Stomach (tissue), 8 donors: ENCODE measurements at regions not wholly inside any gene's neighbourhood (a gene's known extent, or its start where the extent isn't known, plus 50 kb on each side); places are given as distances from the start of the nearest gene placed in this dataset.

Source experiments
- DNase-seq, 2 donors: peaks; one replicate each; pipeline versions ENCODE4 v3.0.0 to v3.0.0-alpha.2; 2013 to 2019
- H3K27ac ChIP-seq, 5 donors: fragments of 200-600 bp in 4 of 5; sonication (generic) in 4 of 5; one replicate each; pipeline ENCODE4 v1.5.1; 2013 to 2019; ENCODE audit warnings: mild to moderate bottlenecking in 1 of 5, moderate library complexity in 1 of 5
- H3K27me3 ChIP-seq, 3 donors: fragments of 200-600 bp; sonication (generic); one replicate each; pipeline ENCODE4 v1.5.1; 2017 to 2019; ENCODE audit warnings: mixed run types in 1 of 3
- H3K36me3 ChIP-seq, 4 donors: fragments of 200-600 bp; sonication (generic); 1 replicate in 3 of 4; 2 replicates in 1 of 4; pipeline ENCODE4 v1.5.1; 2016 to 2019
- H3K4me1 ChIP-seq, 4 donors: fragments of 200-600 bp; sonication (generic); one replicate each; pipeline ENCODE4 v1.5.1; 2016 to 2019
- H3K4me3 ChIP-seq, 4 donors: fragments of 200-600 bp; sonication (generic) in 3 of 4; one replicate each; pipeline ENCODE4 v1.5.1; 2016 to 2019; ENCODE audit warnings: mild to moderate bottlenecking in 1 of 4
- H3K9me3 ChIP-seq, 4 donors: fragments of 200-600 bp; sonication (generic); one replicate each; pipeline ENCODE4 v1.5.1; 2016 to 2019
- EP300 ChIP-seq: sonication (generic); formaldehyde crosslinking; IDR thresholded peaks from one replicate; pipeline ENCODE4 v1.6.1; 2017; ENCODE audit warnings: antibody characterized with exemption
- POLR2A ChIP-seq, 4 donors: fragments of 450-650 bp; IDR thresholded peaks; one replicate each; pipeline ENCODE4 v1.6.1; 2016; ENCODE audit warnings: antibody characterized with exemption in 4 of 4, control low read depth in 2 of 4, mild to moderate bottlenecking in 1 of 4, moderate library complexity in 1 of 4
- POLR2AphosphoS5 ChIP-seq, 3 donors: sonication (generic); formaldehyde crosslinking; IDR thresholded peaks; one replicate each; pipeline ENCODE4 v1.6.1; 2016; ENCODE audit warnings: antibody characterized with exemption in 3 of 3
- WGBS, 5 donors: extraction: QIAGEN DNeasy Blood & Tissue Kit in 3 of 5; methylation state at CpG; one replicate each; pipeline versions ENCODE4 v1.1.5 to v1.1.7; 2013 to 2018; 5-methylcytosine and 5-hydroxymethylcytosine counted together
- intact Hi-C: fragments of 100-400 bp; cut with DNase I; formaldehyde crosslinking; loops from one replicate; pipeline ENCODE4 v1.15.1; 2023; ENCODE audit warnings: low total_unique reads
- TF ChIP-seq, protein P1 (sequence below), 7 experiments: fragments of 450-650 bp in 4 of 7; fragments of 200-600 bp in 3 of 7; sonication (generic) in 3 of 7; IDR thresholded peaks; one replicate each; pipeline ENCODE4 v1.5.1; 2016 to 2019; ENCODE audit warnings: antibody characterized with exemption in 7 of 7, control low read depth in 2 of 7, mild to moderate bottlenecking in 1 of 7
- donor health status: healthy with polysubstance abuse.
- donor health status: Bipolar disorder and iron deficiency.
- donor health status: healthy.

DNA sequence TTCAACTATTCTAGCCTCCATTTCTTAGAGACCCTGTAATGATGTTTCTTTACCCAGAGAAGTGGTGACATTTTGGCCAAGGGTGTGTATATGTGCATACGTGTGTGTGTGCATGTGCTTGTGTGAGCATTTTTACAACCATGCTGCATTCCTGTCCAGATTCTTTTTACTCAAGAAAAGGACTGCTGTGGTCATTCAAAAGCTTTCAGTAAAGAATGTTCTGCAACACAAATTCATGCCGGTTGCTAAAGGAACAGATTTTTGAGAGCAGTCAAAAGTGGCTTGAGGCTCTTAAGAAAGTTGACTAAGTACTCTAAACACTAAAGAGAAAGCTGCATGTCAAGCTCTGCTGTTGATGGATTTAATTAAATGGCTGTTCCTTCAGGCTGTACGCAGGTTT, 65.0 kb upstream of the FMR1 start:
- no peak for DNase-seq
- intact Hi-C loops = no loop called here
- 46 to 58% (median 55%) methylated on average over 3 of the region's 3 CpGs for WGBS, 5 donors
- Histone ChIP-seq H3K27ac (no peak overlapping the region), H3K27me3 (no peaks in the 10 kb centered on the region), H3K9me3 (no peaks in the 10 kb centered on the region), H3K4me3 (no peak overlapping the region), H3K4me1 (no peaks in the 10 kb centered on the region), H3K36me3 (no peaks in the 10 kb centered on the region)
- TF ChIP-seq EP300 (no peak), POLR2AphosphoS5 (IDR thresholded peaks at IDR 0.05) (no peak), POLR2A (IDR thresholded peaks at IDR 0.05) (no peak)
- TF ChIP-seq, protein P1, sequence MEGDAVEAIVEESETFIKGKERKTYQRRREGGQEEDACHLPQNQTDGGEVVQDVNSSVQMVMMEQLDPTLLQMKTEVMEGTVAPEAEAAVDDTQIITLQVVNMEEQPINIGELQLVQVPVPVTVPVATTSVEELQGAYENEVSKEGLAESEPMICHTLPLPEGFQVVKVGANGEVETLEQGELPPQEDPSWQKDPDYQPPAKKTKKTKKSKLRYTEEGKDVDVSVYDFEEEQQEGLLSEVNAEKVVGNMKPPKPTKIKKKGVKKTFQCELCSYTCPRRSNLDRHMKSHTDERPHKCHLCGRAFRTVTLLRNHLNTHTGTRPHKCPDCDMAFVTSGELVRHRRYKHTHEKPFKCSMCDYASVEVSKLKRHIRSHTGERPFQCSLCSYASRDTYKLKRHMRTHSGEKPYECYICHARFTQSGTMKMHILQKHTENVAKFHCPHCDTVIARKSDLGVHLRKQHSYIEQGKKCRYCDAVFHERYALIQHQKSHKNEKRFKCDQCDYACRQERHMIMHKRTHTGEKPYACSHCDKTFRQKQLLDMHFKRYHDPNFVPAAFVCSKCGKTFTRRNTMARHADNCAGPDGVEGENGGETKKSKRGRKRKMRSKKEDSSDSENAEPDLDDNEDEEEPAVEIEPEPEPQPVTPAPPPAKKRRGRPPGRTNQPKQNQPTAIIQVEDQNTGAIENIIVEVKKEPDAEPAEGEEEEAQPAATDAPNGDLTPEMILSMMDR (IDR thresholded peaks at IDR 0.05) = no peak

DNA sequence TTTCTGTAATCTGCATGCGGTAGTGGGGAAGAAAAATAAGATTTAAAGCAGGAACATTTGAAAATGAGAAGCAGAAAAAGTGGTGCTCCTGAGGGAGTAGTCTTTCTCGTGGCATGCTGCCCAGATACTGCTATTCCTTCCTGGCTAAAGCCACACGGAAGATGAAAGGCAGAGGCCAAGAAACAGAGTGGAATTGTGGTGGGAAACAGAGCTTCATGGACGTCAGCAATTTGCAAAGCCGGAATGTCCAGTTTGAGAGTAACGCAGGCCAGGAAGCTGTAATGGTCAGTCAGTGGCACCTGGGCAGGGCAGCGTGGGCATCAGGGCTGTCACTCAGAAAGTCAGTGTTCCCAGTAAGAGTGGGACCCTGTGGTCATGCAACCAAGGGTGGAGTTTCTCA, 63.7 kb upstream of the FMR1 start:
- DNase-seq = peak in 1 of 2 donors; percentile 53
- intact Hi-C loops = no loop called here
- H3K4me3 ChIP-seq = no peak overlapping the region
- no peaks in the 10 kb centered on the region for H3K4me1 ChIP-seq
- no peaks in the 10 kb centered on the region for H3K36me3 ChIP-seq
- H3K9me3 ChIP-seq = no peaks in the 10 kb centered on the region
- H3K27me3 ChIP-seq = no peaks in the 10 kb centered on the region
- no peak overlapping the region for H3K27ac ChIP-seq
- WGBS, 5 donors = 24 to 37% (median 29%) methylated on average over 7 of the region's 7 CpGs
- TF ChIP-seq, protein P1 (IDR thresholded peaks at IDR 0.05) = no peak
- TF ChIP-seq POLR2A (IDR thresholded peaks at IDR 0.05) (no peak), EP300 (no peak), POLR2AphosphoS5 (IDR thresholded peaks at IDR 0.05) (no peak)

- intact Hi-C loops = no loop called here
- WGBS, 5 donors = 62 to 74% (median 67%) methylated on average over 2 of the region's 2 CpGs
- H3K4me3 ChIP-seq = no peak overlapping the region
- no peak for TF ChIP-seq POLR2A (IDR thresholded peaks at IDR 0.05)
- TF ChIP-seq, protein P1 (IDR thresholded peaks at IDR 0.05) = no peak
- TF ChIP-seq EP300 = no peak
- TF ChIP-seq POLR2AphosphoS5 (IDR thresholded peaks at IDR 0.05) = no peak
- H3K27me3 ChIP-seq = no peaks in the 10 kb centered on the region
- no peak for DNase-seq
- H3K27ac ChIP-seq = no peak overlapping the region
- no peaks in the 10 kb centered on the region for H3K9me3 ChIP-seq
- no peaks in the 10 kb centered on the region for H3K4me1 ChIP-seq
- H3K36me3 ChIP-seq = no peaks in the 10 kb centered on the region
These were observed 62.9 kb upstream of the FMR1 start for GRCh38 chrX:147848543-147849443.

DNA sequence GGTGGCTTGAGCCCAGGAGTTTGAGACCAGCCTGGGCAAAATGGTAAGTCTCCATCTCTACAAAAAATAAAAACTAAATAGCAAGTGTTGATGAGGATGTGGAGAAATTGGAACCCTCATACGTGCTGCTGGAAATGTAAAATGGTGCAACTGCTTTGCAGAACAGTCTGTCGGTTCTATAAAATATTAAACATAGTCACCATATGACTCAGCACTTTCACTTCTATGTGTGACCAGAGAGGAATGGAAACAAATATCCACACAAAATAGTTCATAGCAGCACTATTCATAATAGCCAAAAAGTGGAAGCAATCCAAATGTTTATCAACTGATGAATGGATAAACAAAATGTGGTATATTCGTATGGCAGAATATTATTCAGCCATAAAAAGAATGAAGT, 60.8 kb upstream of the FMR1 start:
- TF ChIP-seq POLR2AphosphoS5 (IDR thresholded peaks at IDR 0.05) (no peak), POLR2A (IDR thresholded peaks at IDR 0.05) (no peak)
- Histone ChIP-seq H3K9me3 (peaks cover 0 to 4% (median 0%) of the 10 kb centered on the region in 4 donors), H3K4me3 (no peak overlapping the region), H3K4me1 (no peaks in the 10 kb centered on the region), H3K27me3 (no peaks in the 10 kb centered on the region), H3K36me3 (no peaks in the 10 kb centered on the region), H3K27ac (no peak overlapping the region)
- no peak for DNase-seq
- 59 to 74% (median 65%) methylated on average over 3 of the region's 3 CpGs for WGBS, 5 donors
- intact Hi-C loops = no loop called here

GRCh38 chrX:147853701-147854100, 58.0 kb upstream of the FMR1 start:
- Histone ChIP-seq H3K9me3 (peaks cover 0 to 7% (median 0%) of the 10 kb centered on the region in 4 donors), H3K36me3 (no peaks in the 10 kb centered on the region), H3K4me3 (no peak overlapping the region), H3K27ac (no peak overlapping the region), H3K4me1 (no peaks in the 10 kb centered on the region), H3K27me3 (no peaks in the 10 kb centered on the region)
- intact Hi-C loops = no loop called here
- no peak for DNase-seq
- 65 to 88% (median 82%) methylated on average over 1 to 2 of the region's 2 CpGs for WGBS, 5 donors
- TF ChIP-seq POLR2A (IDR thresholded peaks at IDR 0.05) = no peak
- TF ChIP-seq POLR2AphosphoS5 (IDR thresholded peaks at IDR 0.05) = no peak
- TF ChIP-seq, protein P1 (IDR thresholded peaks at IDR 0.05) = no peak
- no peak for TF ChIP-seq EP300
